Erythroblast (primary cell): ENCODE measurements at regions not wholly inside any gene's neighbourhood (a gene's known extent, or its start where the extent isn't known, plus 50 kb on each side); places are given as distances from the start of the nearest gene placed in this dataset.

ENCODE experiments used
- GATA1 ChIP-seq: IDR thresholded peaks from 2 replicates; pipeline ENCODE4 v1.6.1; 2011; ENCODE audit warnings: low read depth, mild to moderate bottlenecking, control low read depth, low read length, moderate library complexity
- POLR2A ChIP-seq: IDR thresholded peaks from 2 replicates; pipeline ENCODE4 v1.6.1; 2011; ENCODE audit warnings: mild to moderate bottlenecking, low read length

- TF ChIP-seq POLR2A (no peak), GATA1 (no peak)
Measured at GRCh38 chr17:77320485-77321256, 179.9 kb downstream of the SEC14L1 start.
